Loucy (cell line): ENCODE measurements at regions not wholly inside any gene's neighbourhood (a gene's known extent, or its start where the extent isn't known, plus 50 kb on each side); places are given as distances from the start of the nearest gene placed in this dataset.
"Not testable (repeated sequence)": the region's sequence is repeated elsewhere in the genome, so short reads cannot be mapped to it uniquely, and the experiment has no call there.

ENCODE experiments used
- H2AFZ ChIP-seq: fragments of 200-600 bp; sonication (generic); 2 replicates; pipeline ENCODE4 v1.6.0; 2016; ENCODE audit warnings: antibody characterized with exemption, mild to moderate bottlenecking, low read length, moderate library complexity
- H3F3A ChIP-seq: fragments of 200-600 bp; 2 replicates; pipeline ENCODE4 v1.6.0; 2016; ENCODE audit warnings: antibody characterized with exemption, low read depth, mild to moderate bottlenecking
- H3K27me3 ChIP-seq: fragments of 200-600 bp; sonication (generic); 2 replicates; pipeline ENCODE4 v1.6.1; 2014; ENCODE audit warnings: low read length, mild to moderate bottlenecking; ENCODE audit not compliant: insufficient read depth, poor library complexity, severe bottlenecking
- H3K36me3 ChIP-seq: fragments of 200-600 bp; sonication (generic); 2 replicates; pipeline ENCODE4 v1.6.1; 2016; ENCODE audit warnings: low read length; ENCODE audit not compliant: insufficient read depth
- H3K4me1 ChIP-seq: fragments of 200-600 bp; sonication (generic); 2 replicates; pipeline ENCODE4 v1.5.1; 2014; ENCODE audit warnings: low read length, mild to moderate bottlenecking; ENCODE audit not compliant: insufficient read depth, poor library complexity, severe bottlenecking
- H3K4me2 ChIP-seq: fragments of 200-600 bp; sonication (generic); 2 replicates; pipeline ENCODE4 v1.6.0; 2014; ENCODE audit warnings: antibody characterized with exemption, low read length, low read depth, mild to moderate bottlenecking; ENCODE audit not compliant: poor library complexity, severe bottlenecking
- H3K4me3 ChIP-seq: fragments of 200-600 bp; sonication (generic); 2 replicates; pipeline ENCODE4 v1.5.1; 2014; ENCODE audit warnings: low read length, mild to moderate bottlenecking, mixed read lengths; ENCODE audit not compliant: poor library complexity, severe bottlenecking
- H3K79me2 ChIP-seq: fragments of 200-600 bp; sonication (generic); 2 replicates; pipeline ENCODE4 v1.6.1; 2014; ENCODE audit warnings: low read length; ENCODE audit not compliant: insufficient read depth
- H3K9ac ChIP-seq: fragments of 200-600 bp; sonication (generic); 2 replicates; pipeline ENCODE4 v1.6.0; 2014; ENCODE audit warnings: mild to moderate bottlenecking, low read depth, low read length, moderate library complexity; ENCODE audit not compliant: poor library complexity, severe bottlenecking
- H3K9me2 ChIP-seq: fragments of 200-600 bp; sonication (generic); replicated peaks from 2 replicates; pipeline ENCODE4 v1.6.1; 2016; ENCODE audit warnings: low read depth, low read length, mixed read lengths
- H3K9me3 ChIP-seq: fragments of 200-600 bp; sonication (generic); 2 replicates; pipeline ENCODE4 v1.6.1; 2014; ENCODE audit warnings: mild to moderate bottlenecking, antibody characterized with exemption, low read length, low read depth; ENCODE audit not compliant: insufficient read depth
- H4K20me1 ChIP-seq: fragments of 200-600 bp; sonication (generic); 2 replicates; pipeline ENCODE4 v1.6.0; 2014; ENCODE audit warnings: antibody characterized with exemption, low read length, mild to moderate bottlenecking; ENCODE audit not compliant: insufficient read depth, poor library complexity, severe bottlenecking
- CTCF ChIP-seq: fragments of 200-600 bp; sonication (generic); conservative IDR thresholded peaks from 2 replicates; pipeline ENCODE4 v1.5.1; 2014; ENCODE audit warnings: mild to moderate bottlenecking, antibody characterized with exemption, low read length
- EZH2phosphoT487 ChIP-seq: fragments of 200-600 bp; IDR thresholded peaks from 2 replicates; pipeline ENCODE4 v1.6.1; 2018; ENCODE audit warnings: antibody characterized with exemption, mild to moderate bottlenecking, moderate library complexity, borderline replicate concordance

- Histone ChIP-seq H4K20me1 (no peaks in the 10 kb centered on the region), H3K9me2 (no peaks in the 10 kb centered on the region), H3K9me3 (peaks cover under 1% of the 10 kb centered on the region; the same call in 1 of the 2 replicates), H3K4me2 (no peak overlapping the region), H3K4me1 (no peaks in the 10 kb centered on the region), H2AFZ (no peak overlapping the region), H3K4me3 (no peak overlapping the region), H3K36me3 (no peaks in the 10 kb centered on the region), H3K9ac (no peak overlapping the region), H3K79me2 (no peaks in the 10 kb centered on the region), H3F3A (no peaks in the 10 kb centered on the region), H3K27me3 (no peaks in the 10 kb centered on the region)
- TF ChIP-seq EZH2phosphoT487, result no peak
- TF ChIP-seq CTCF, result no peak
Observed at GRCh38 chr13:30063892-30064291, 213.5 kb upstream of the UBL3 start.

- Histone ChIP-seq H2AFZ (no peak overlapping the region), H3K79me2 (no peaks in the 10 kb centered on the region)
Observed at GRCh38 chr13:30061217-30061616, 210.8 kb upstream of the UBL3 start.

GRCh38 chr13:30058429-30058828, 208.0 kb upstream of the UBL3 start:
- Histone ChIP-seq H3K4me1 (peaks cover 5% of the 10 kb centered on the region), H3K4me3 (no peak overlapping the region), H2AFZ (no peak overlapping the region), H4K20me1 (no peaks in the 10 kb centered on the region), H3K36me3 (no peaks in the 10 kb centered on the region), H3K9me3 (peaks cover 8% of the 10 kb centered on the region), H3K4me2 (no peak overlapping the region), H3K27me3 (no peaks in the 10 kb centered on the region), H3K79me2 (no peaks in the 10 kb centered on the region), H3F3A (no peaks in the 10 kb centered on the region; the same call in 1 of the 2 replicates), H3K9ac (no peak overlapping the region), H3K9me2 (no peaks in the 10 kb centered on the region)
- no peak for TF ChIP-seq EZH2phosphoT487
- TF ChIP-seq CTCF, result no peak

More at GRCh38 chr13:30061217-30061616, 210.8 kb upstream of the UBL3 start:
- H3K4me1 ChIP-seq, result no peaks in the 10 kb centered on the region
- peaks cover 8% of the 10 kb centered on the region for H3K9me3 ChIP-seq
- H3K9ac ChIP-seq, result no peak overlapping the region
- no peak overlapping the region for H3K4me2 ChIP-seq
- H3F3A ChIP-seq, result no peaks in the 10 kb centered on the region; the same call in 1 of the 2 replicates
- no peaks in the 10 kb centered on the region for H3K9me2 ChIP-seq
- H3K4me3 ChIP-seq, result no peak overlapping the region
- H3K36me3 ChIP-seq, result no peaks in the 10 kb centered on the region
- TF ChIP-seq EZH2phosphoT487, result no peak
- H3K27me3 ChIP-seq, result no peaks in the 10 kb centered on the region
- no peaks in the 10 kb centered on the region for H4K20me1 ChIP-seq

- not testable (repeated sequence) for H3K4me3 ChIP-seq, H3K9me2 ChIP-seq, H3K27me3 ChIP-seq, H3F3A ChIP-seq, H3K9me3 ChIP-seq, H3K79me2 ChIP-seq, H3K4me2 ChIP-seq, H3K9ac ChIP-seq, H2AFZ ChIP-seq, H3K36me3 ChIP-seq, H4K20me1 ChIP-seq
- H3K4me1 ChIP-seq, result peaks cover 43% of the 10 kb centered on the region
Observed at GRCh38 chr13:30054546-30054945, 204.1 kb upstream of the UBL3 start.
